NT2/D1 (cell line): ENCODE measurements at regions not wholly inside any gene's neighbourhood (a gene's known extent, or its start where the extent isn't known, plus 50 kb on each side); places are given as distances from the start of the nearest gene placed in this dataset.

Experiments
- YY1 ChIP-seq: IDR thresholded peaks from 2 replicates; pipeline ENCODE4 v1.6.1; 2011; ENCODE audit not compliant: insufficient read length, insufficient read depth
- ZNF274 ChIP-seq: IDR thresholded peaks from 2 replicates; pipeline ENCODE4 v1.6.1; 2011; ENCODE audit warnings: mild to moderate bottlenecking, low read depth, low read length

DNA sequence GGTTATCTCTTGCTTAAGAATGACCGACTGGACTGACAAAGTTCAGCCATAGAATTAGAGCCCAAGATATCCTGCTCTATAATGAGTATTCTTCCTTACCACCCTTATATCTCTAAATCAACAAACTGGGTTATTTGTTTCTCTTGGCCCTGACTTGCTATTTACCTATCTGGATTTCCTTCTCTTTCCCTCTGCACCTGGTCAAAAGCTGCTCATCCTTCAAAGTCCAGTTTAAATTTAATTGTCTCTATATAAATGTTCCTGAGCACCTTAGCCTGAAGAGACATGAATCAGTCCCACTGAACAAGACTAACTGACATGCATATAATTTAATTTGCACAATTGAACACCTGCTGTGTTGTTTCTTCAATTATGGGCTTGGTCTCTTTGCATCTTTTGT lies 127.1 kb upstream of the KCNJ15 start:
- TF ChIP-seq YY1 = no peak
- TF ChIP-seq ZNF274 = no peak
